IPS-20b (cell line): ENCODE measurements at regions not wholly inside any gene's neighbourhood (a gene's known extent, or its start where the extent isn't known, plus 50 kb on each side); places are given as distances from the start of the nearest gene placed in this dataset.

Source experiments
- H3K27ac ChIP-seq: one replicate; pipeline ENCODE4 v1.5.1; 2013; ENCODE audit warnings: low read length
- H3K27me3 ChIP-seq: 2 replicates; pipeline ENCODE4 v1.6.1; 2013; ENCODE audit warnings: mild to moderate bottlenecking, low read length, inconsistent platforms; ENCODE audit not compliant: insufficient read depth
- H3K36me3 ChIP-seq: 2 replicates; pipeline ENCODE4 v1.6.1; 2013; ENCODE audit warnings: low read depth, mild to moderate bottlenecking, inconsistent platforms, low read length, moderate library complexity; ENCODE audit not compliant: insufficient read depth
- H3K4me1 ChIP-seq: 2 replicates; pipeline ENCODE4 v1.6.1; 2013; ENCODE audit warnings: mild to moderate bottlenecking, control low read depth, inconsistent platforms, low read length, moderate library complexity; ENCODE audit not compliant: insufficient read depth
- H3K4me3 ChIP-seq: 2 replicates; pipeline ENCODE4 v1.5.1; 2013; ENCODE audit warnings: mild to moderate bottlenecking, low read length, inconsistent platforms
- H3K9ac ChIP-seq: 2 replicates; pipeline ENCODE4 v1.6.1; 2013; ENCODE audit warnings: low read depth, mild to moderate bottlenecking, inconsistent platforms, low read length, moderate library complexity
- H3K9me3 ChIP-seq: 2 replicates; pipeline ENCODE4 v1.6.1; 2013; ENCODE audit warnings: mild to moderate bottlenecking, low read depth, low read length, inconsistent platforms; ENCODE audit not compliant: insufficient read depth

GRCh38 chr18:72638376-72638775, 94.2 kb upstream of the CBLN2 start:
- no peak overlapping the region for H3K9ac ChIP-seq
- H3K27ac ChIP-seq, result no peak overlapping the region
- no peaks in the 10 kb centered on the region for H3K36me3 ChIP-seq
- H3K27me3 ChIP-seq, result no peaks in the 10 kb centered on the region
- H3K4me1 ChIP-seq, result no peaks in the 10 kb centered on the region
- H3K9me3 ChIP-seq, result no peaks in the 10 kb centered on the region
- no peak overlapping the region for H3K4me3 ChIP-seq

- H3K4me3 ChIP-seq, result no peak overlapping the region
- no peaks in the 10 kb centered on the region for H3K36me3 ChIP-seq
- no peak overlapping the region for H3K27ac ChIP-seq
- no peak overlapping the region for H3K9ac ChIP-seq
- H3K9me3 ChIP-seq, result no peaks in the 10 kb centered on the region
- H3K27me3 ChIP-seq, result no peaks in the 10 kb centered on the region
- no peaks in the 10 kb centered on the region for H3K4me1 ChIP-seq
Observed at GRCh38 chr18:72637721-72638120, 93.6 kb upstream of the CBLN2 start.

- Histone ChIP-seq H3K4me3 (no peak overlapping the region), H3K36me3 (no peaks in the 10 kb centered on the region), H3K27ac (no peak overlapping the region)
Observed at GRCh38 chr18:72637299-72637698, 93.2 kb upstream of the CBLN2 start.

GRCh38 chr18:72636611-72637010, 92.5 kb upstream of the CBLN2 start:
- Histone ChIP-seq H3K27me3 (no peaks in the 10 kb centered on the region), H3K4me3 (no peak overlapping the region), H3K4me1 (no peaks in the 10 kb centered on the region; the same call in 1 of the 2 replicates), H3K36me3 (no peaks in the 10 kb centered on the region), H3K9me3 (no peaks in the 10 kb centered on the region), H3K27ac (no peak overlapping the region), H3K9ac (no peak overlapping the region)

More at GRCh38 chr18:72637299-72637698, 93.2 kb upstream of the CBLN2 start:
- Histone ChIP-seq H3K4me1 (no peaks in the 10 kb centered on the region; the same call in 1 of the 2 replicates), H3K9me3 (no peaks in the 10 kb centered on the region), H3K27me3 (no peaks in the 10 kb centered on the region), H3K9ac (no peak overlapping the region)

- peaks cover 11% of the 10 kb centered on the region; the same call in 1 of the 2 replicates for H3K4me1 ChIP-seq
- no peaks in the 10 kb centered on the region for H3K36me3 ChIP-seq
- H3K4me3 ChIP-seq, result no peak overlapping the region
- no peaks in the 10 kb centered on the region for H3K27me3 ChIP-seq
- no peaks in the 10 kb centered on the region for H3K9me3 ChIP-seq
- no peak overlapping the region for H3K9ac ChIP-seq
- H3K27ac ChIP-seq, result no peak overlapping the region
Observed at GRCh38 chr18:72634500-72634899, 90.4 kb upstream of the CBLN2 start.

- H3K4me1 ChIP-seq, result peaks cover 11% of the 10 kb centered on the region; the same call in 1 of the 2 replicates
Observed at GRCh38 chr18:72630991-72631390, 86.8 kb upstream of the CBLN2 start.

GRCh38 chr18:72623444-72623843, 79.3 kb upstream of the CBLN2 start:
- no peak overlapping the region for H3K4me3 ChIP-seq
- no peak overlapping the region for H3K9ac ChIP-seq
- no peak overlapping the region for H3K27ac ChIP-seq
- H3K27me3 ChIP-seq, result no peaks in the 10 kb centered on the region
- no peaks in the 10 kb centered on the region for H3K4me1 ChIP-seq
- H3K9me3 ChIP-seq, result no peaks in the 10 kb centered on the region
- H3K36me3 ChIP-seq, result no peaks in the 10 kb centered on the region

More at GRCh38 chr18:72630991-72631390, 86.8 kb upstream of the CBLN2 start:
- Histone ChIP-seq H3K36me3 (no peaks in the 10 kb centered on the region), H3K4me3 (no peak overlapping the region), H3K9ac (no peak overlapping the region), H3K9me3 (no peaks in the 10 kb centered on the region), H3K27me3 (no peaks in the 10 kb centered on the region), H3K27ac (no peak overlapping the region)

GRCh38 chr18:72613534-72613930, 69.4 kb upstream of the CBLN2 start:
- Histone ChIP-seq H3K4me1 (peaks cover 5% of the 10 kb centered on the region; the same call in 1 of the 2 replicates), H3K9me3 (no peaks in the 10 kb centered on the region), H3K9ac (no peak overlapping the region), H3K27ac (no peak overlapping the region), H3K27me3 (no peaks in the 10 kb centered on the region), H3K36me3 (no peaks in the 10 kb centered on the region), H3K4me3 (no peak overlapping the region)

GRCh38 chr18:72612894-72613533, 68.9 kb upstream of the CBLN2 start:
- Histone ChIP-seq H3K4me1 (peaks cover 5% of the 10 kb centered on the region; the same call in 1 of the 2 replicates), H3K9ac (no peak overlapping the region)

GRCh38 chr18:72605376-72605775, 61.2 kb upstream of the CBLN2 start:
- no peaks in the 10 kb centered on the region for H3K36me3 ChIP-seq
- H3K9me3 ChIP-seq, result no peaks in the 10 kb centered on the region
- H3K9ac ChIP-seq, result no peak overlapping the region
- H3K4me3 ChIP-seq, result no peak overlapping the region
- no peaks in the 10 kb centered on the region for H3K4me1 ChIP-seq
- no peak overlapping the region for H3K27ac ChIP-seq
- no peaks in the 10 kb centered on the region for H3K27me3 ChIP-seq

More at GRCh38 chr18:72612894-72613533, 68.9 kb upstream of the CBLN2 start:
- Histone ChIP-seq H3K27ac (no peak overlapping the region), H3K27me3 (no peaks in the 10 kb centered on the region), H3K4me3 (no peak overlapping the region), H3K9me3 (no peaks in the 10 kb centered on the region), H3K36me3 (no peaks in the 10 kb centered on the region)

- no peaks in the 10 kb centered on the region; the same call in 1 of the 2 replicates for H3K9me3 ChIP-seq
- no peak overlapping the region for H3K4me3 ChIP-seq
- no peak overlapping the region for H3K27ac ChIP-seq
- no peak overlapping the region for H3K9ac ChIP-seq
- no peaks in the 10 kb centered on the region; the same call in 1 of the 2 replicates for H3K4me1 ChIP-seq
- no peaks in the 10 kb centered on the region for H3K36me3 ChIP-seq
- no peaks in the 10 kb centered on the region for H3K27me3 ChIP-seq
Observed at GRCh38 chr18:72601944-72602343, 57.8 kb upstream of the CBLN2 start.

- Histone ChIP-seq H3K27me3 (no peaks in the 10 kb centered on the region), H3K9ac (no peak overlapping the region), H3K27ac (no peak overlapping the region), H3K4me3 (no peak overlapping the region), H3K9me3 (no peaks in the 10 kb centered on the region; the same call in 1 of the 2 replicates), H3K4me1 (no peaks in the 10 kb centered on the region; the same call in 1 of the 2 replicates), H3K36me3 (no peaks in the 10 kb centered on the region)
Observed at GRCh38 chr18:72601481-72601880, 57.3 kb upstream of the CBLN2 start.
